ENCODE measurements at regions not wholly inside any gene's neighbourhood (a gene's known extent, or its start where the extent isn't known, plus 50 kb on each side); places are given as distances from the start of the nearest gene placed in this dataset.

DNA sequence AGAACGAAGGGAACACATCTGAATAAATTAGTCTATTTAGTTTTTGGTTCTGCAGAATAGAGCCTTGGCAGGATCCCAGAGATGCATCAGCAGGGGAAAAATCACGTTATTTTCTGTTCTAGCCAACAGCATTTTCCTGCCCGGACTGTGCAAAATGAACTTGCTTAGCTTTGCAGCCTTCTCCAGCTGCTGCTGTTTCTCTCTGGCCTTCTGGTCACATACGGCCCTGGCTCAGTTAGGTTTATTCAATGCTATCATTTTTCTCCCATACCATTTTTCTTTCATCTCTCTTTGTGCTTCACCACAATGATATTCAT lies 110.4 kb upstream of the KL start:
- Histone ChIP-seq H3K27ac (ENCODE audit: low read depth in 2 of 2, low read length in 2 of 2) (no peak overlapping the region), H3K9ac (ENCODE audit: low read depth in 1 of 2, low read length in 2 of 2) (no peak overlapping the region), H3K4me3 (ENCODE audit: low read length in 2 of 2) (no peak overlapping the region), H3K27me3 (ENCODE audit: control insufficient read depth in 2 of 2, insufficient read depth in 2 of 2, low read length in 2 of 2) (no peaks in the 10 kb centered on the region), H3K9me3 (ENCODE audit: control insufficient read depth in 2 of 2, low read length in 2 of 2) (no peaks in the 10 kb centered on the region), H3K4me1 (ENCODE audit: control insufficient read depth in 2 of 2, insufficient read depth in 2 of 2, low read length in 2 of 2) (no peaks in the 10 kb centered on the region), H3K36me3 (ENCODE audit: control insufficient read depth in 2 of 2, insufficient read depth in 2 of 2, low read length in 2 of 2) (no peaks in the 10 kb centered on the region)

DNA sequence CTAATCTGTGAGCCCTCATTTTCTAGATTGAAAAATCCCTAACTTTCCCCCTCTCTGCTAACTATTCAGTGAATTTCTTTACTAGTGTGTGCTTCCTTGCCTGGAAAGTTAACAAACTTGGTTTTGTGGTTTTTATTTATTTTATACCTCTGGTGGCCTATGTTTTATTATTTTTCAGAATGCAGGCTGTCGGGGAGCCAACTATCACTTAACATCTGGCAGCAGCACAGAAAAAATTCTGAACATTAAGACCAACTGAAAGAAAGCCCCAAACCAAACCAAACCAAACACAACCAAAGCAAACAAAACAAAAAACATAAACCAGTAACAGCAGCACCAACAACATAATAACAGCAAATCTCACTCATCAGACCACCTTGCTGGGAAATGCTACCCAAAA lies 109.0 kb upstream of the KL start:
- H3K9me3 ChIP-seq (ENCODE audit: control insufficient read depth in 2 of 2, low read length in 2 of 2): no peaks in the 10 kb centered on the region
- H3K9ac ChIP-seq (ENCODE audit: low read depth in 1 of 2, low read length in 2 of 2): no peak overlapping the region
- no peak overlapping the region for H3K4me3 ChIP-seq (ENCODE audit: low read length in 2 of 2)
- no peaks in the 10 kb centered on the region for H3K4me1 ChIP-seq (ENCODE audit: control insufficient read depth in 2 of 2, insufficient read depth in 2 of 2, low read length in 2 of 2)
- H3K27ac ChIP-seq (ENCODE audit: low read depth in 2 of 2, low read length in 2 of 2): no peak overlapping the region
- H3K36me3 ChIP-seq (ENCODE audit: control insufficient read depth in 2 of 2, insufficient read depth in 2 of 2, low read length in 2 of 2): no peaks in the 10 kb centered on the region
- no peaks in the 10 kb centered on the region for H3K27me3 ChIP-seq (ENCODE audit: control insufficient read depth in 2 of 2, insufficient read depth in 2 of 2, low read length in 2 of 2)

DNA sequence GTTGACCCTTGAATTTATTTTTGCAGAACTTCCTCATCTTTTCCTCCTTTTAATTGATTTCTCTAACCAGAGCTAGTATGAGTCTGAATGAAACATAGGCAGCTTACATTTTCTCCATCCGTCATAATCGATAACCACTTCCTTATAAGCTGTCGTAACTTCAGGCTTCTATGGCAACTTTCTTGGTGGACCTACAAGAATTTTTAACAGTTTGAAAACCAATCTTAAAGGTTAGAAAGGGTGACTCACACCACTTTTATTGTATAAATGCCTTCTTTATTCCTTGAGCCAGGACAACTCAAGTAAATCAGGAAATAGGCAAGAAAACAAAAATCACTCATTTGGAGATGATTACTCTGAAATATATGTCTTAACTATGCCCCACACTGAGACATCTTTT lies 105.7 kb upstream of the KL start:
- Histone ChIP-seq H3K9ac (ENCODE audit: low read depth in 1 of 2, low read length in 2 of 2) (no peak overlapping the region), H3K4me1 (ENCODE audit: control insufficient read depth in 2 of 2, insufficient read depth in 2 of 2, low read length in 2 of 2) (no peaks in the 10 kb centered on the region), H3K27me3 (ENCODE audit: control insufficient read depth in 2 of 2, insufficient read depth in 2 of 2, low read length in 2 of 2) (no peaks in the 10 kb centered on the region), H3K9me3 (ENCODE audit: control insufficient read depth in 2 of 2, low read length in 2 of 2) (no peaks in the 10 kb centered on the region), H3K4me3 (ENCODE audit: low read length in 2 of 2) (no peak overlapping the region), H3K27ac (ENCODE audit: low read depth in 2 of 2, low read length in 2 of 2) (no peak overlapping the region), H3K36me3 (ENCODE audit: control insufficient read depth in 2 of 2, insufficient read depth in 2 of 2, low read length in 2 of 2) (no peaks in the 10 kb centered on the region)

DNA sequence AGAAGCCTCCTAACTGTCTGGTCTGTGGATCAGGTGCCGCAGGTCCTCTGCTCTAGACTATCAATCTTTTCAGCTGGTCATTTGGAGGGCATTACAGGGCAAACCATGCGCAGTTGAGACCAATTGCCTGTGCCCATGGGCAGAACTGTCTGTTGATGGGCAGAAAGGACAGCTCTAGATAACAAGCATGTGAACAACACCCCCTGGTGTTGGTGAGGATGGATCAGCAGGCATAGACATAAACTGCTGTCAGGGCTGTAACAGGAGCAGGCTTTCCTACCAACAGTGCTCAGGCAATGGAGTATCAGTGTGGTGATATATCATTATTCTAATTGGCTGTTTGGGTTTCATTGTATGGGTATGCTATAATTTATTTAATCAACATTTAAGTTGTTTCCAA lies 104.7 kb upstream of the KL start:
- Histone ChIP-seq H3K27ac (ENCODE audit: low read depth in 2 of 2, low read length in 2 of 2) (no peak overlapping the region), H3K4me1 (ENCODE audit: control insufficient read depth in 2 of 2, insufficient read depth in 2 of 2, low read length in 2 of 2) (no peaks in the 10 kb centered on the region), H3K9ac (ENCODE audit: low read depth in 1 of 2, low read length in 2 of 2) (no peak overlapping the region), H3K27me3 (ENCODE audit: control insufficient read depth in 2 of 2, insufficient read depth in 2 of 2, low read length in 2 of 2) (no peaks in the 10 kb centered on the region), H3K4me3 (ENCODE audit: low read length in 2 of 2) (no peak overlapping the region), H3K36me3 (ENCODE audit: control insufficient read depth in 2 of 2, insufficient read depth in 2 of 2, low read length in 2 of 2) (no peaks in the 10 kb centered on the region), H3K9me3 (ENCODE audit: control insufficient read depth in 2 of 2, low read length in 2 of 2) (no peaks in the 10 kb centered on the region)

DNA sequence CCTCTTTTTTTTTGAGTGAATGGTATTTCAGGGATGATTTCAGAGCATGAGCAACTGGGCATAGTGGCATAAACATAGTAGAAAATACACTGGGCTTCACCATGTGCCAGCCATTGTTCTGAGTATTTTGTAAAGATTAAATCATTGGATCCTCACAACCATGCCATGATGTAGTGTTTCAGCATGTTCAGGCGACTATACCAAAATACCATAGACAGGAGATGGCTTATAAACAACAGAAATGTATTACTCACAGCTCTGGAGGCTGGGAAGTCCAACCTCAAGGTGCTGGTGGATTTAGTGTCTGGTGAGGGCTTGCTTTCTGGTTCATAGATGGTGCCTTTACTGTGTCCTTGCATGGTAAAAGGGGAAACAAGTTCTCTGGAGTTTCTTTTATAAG lies 101.5 kb upstream of the KL start:
- no peaks in the 10 kb centered on the region for H3K4me1 ChIP-seq (ENCODE audit: control insufficient read depth in 2 of 2, insufficient read depth in 2 of 2, low read length in 2 of 2)
- no peak overlapping the region for H3K4me3 ChIP-seq (ENCODE audit: low read length in 2 of 2)
- no peak overlapping the region for H3K27ac ChIP-seq (ENCODE audit: low read depth in 2 of 2, low read length in 2 of 2)
- no peaks in the 10 kb centered on the region for H3K27me3 ChIP-seq (ENCODE audit: control insufficient read depth in 2 of 2, insufficient read depth in 2 of 2, low read length in 2 of 2)
- H3K36me3 ChIP-seq (ENCODE audit: control insufficient read depth in 2 of 2, insufficient read depth in 2 of 2, low read length in 2 of 2): no peaks in the 10 kb centered on the region
- H3K9ac ChIP-seq (ENCODE audit: low read depth in 1 of 2, low read length in 2 of 2): no peak overlapping the region
- H3K9me3 ChIP-seq (ENCODE audit: control insufficient read depth in 2 of 2, low read length in 2 of 2): no peaks in the 10 kb centered on the region

DNA sequence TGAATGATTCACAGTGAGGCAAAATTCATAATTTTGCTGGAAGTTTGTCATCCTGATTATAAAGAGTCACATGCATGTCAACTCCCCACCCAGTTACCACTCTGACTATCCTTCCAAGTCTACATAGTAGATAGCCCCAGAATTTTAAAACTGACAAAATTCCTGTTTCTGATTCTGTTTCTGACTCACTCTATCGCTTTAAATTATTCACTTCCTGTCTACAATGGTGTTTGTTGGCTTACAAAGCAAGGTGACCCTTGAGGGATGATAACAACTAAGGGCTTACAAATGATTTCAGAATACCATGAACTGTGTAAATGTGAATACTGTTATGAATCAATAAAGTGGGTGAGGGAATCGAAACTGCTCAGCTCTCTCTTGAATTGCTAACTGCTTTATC lies 98.7 kb upstream of the KL start:
- Histone ChIP-seq H3K9me3 (ENCODE audit: control insufficient read depth in 2 of 2, low read length in 2 of 2) (no peaks in the 10 kb centered on the region), H3K27me3 (ENCODE audit: control insufficient read depth in 2 of 2, insufficient read depth in 2 of 2, low read length in 2 of 2) (no peaks in the 10 kb centered on the region), H3K36me3 (ENCODE audit: control insufficient read depth in 2 of 2, insufficient read depth in 2 of 2, low read length in 2 of 2) (no peaks in the 10 kb centered on the region), H3K4me1 (ENCODE audit: control insufficient read depth in 2 of 2, insufficient read depth in 2 of 2, low read length in 2 of 2) (no peaks in the 10 kb centered on the region), H3K4me3 (ENCODE audit: low read length in 2 of 2) (no peak overlapping the region), H3K9ac (ENCODE audit: low read depth in 1 of 2, low read length in 2 of 2) (no peak overlapping the region), H3K27ac (ENCODE audit: low read depth in 2 of 2, low read length in 2 of 2) (no peak overlapping the region)

DNA sequence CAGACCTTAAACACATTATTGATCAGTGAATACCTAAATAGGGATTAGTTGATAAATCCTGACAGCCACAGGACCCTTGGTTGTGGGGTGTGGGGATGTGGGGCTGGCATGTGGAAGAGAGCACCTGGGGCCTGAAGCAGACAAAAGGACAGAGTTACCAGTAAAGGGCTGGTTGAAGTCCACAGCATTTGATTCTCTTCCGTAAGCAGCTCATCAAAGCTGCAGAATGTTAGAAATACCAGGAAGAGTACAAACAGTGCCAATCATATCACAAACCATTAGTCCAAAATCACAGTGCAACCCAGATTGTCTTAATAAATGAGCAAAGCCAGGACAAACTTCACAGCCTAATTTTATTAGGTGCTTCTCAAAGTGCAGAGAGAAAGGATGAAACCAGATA lies 92.5 kb upstream of the KL start:
- H3K36me3 ChIP-seq (ENCODE audit: control insufficient read depth in 2 of 2, insufficient read depth in 2 of 2, low read length in 2 of 2): no peaks in the 10 kb centered on the region
- H3K9me3 ChIP-seq (ENCODE audit: control insufficient read depth in 2 of 2, low read length in 2 of 2): no peaks in the 10 kb centered on the region
- H3K27ac ChIP-seq (ENCODE audit: low read depth in 2 of 2, low read length in 2 of 2): no peak overlapping the region
- H3K4me3 ChIP-seq (ENCODE audit: low read length in 2 of 2): no peak overlapping the region
- no peaks in the 10 kb centered on the region for H3K4me1 ChIP-seq (ENCODE audit: control insufficient read depth in 2 of 2, insufficient read depth in 2 of 2, low read length in 2 of 2)
- no peaks in the 10 kb centered on the region for H3K27me3 ChIP-seq (ENCODE audit: control insufficient read depth in 2 of 2, insufficient read depth in 2 of 2, low read length in 2 of 2)
- H3K9ac ChIP-seq (ENCODE audit: low read depth in 1 of 2, low read length in 2 of 2): no peak overlapping the region

DNA sequence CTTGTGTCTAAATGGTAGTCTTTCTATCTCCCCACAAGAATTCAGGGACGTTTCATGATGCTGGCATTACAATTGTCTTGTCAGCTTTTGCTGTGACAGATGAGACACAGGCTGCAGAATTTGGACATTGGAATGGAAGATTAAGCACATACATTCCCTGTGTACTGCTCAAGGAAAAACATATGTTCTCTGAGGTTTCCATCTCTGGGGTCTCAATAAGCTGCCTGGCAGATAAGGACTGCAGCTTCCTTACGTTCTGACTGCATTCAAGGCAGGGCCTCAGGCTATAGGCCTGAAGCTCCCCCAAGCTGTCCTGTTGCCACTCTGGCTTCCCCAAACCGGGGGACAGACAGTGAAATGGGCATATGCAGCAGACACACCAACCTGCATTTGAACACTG lies 91.3 kb upstream of the KL start:
- H3K4me1 ChIP-seq (ENCODE audit: control insufficient read depth in 2 of 2, insufficient read depth in 2 of 2, low read length in 2 of 2): no peaks in the 10 kb centered on the region

DNA sequence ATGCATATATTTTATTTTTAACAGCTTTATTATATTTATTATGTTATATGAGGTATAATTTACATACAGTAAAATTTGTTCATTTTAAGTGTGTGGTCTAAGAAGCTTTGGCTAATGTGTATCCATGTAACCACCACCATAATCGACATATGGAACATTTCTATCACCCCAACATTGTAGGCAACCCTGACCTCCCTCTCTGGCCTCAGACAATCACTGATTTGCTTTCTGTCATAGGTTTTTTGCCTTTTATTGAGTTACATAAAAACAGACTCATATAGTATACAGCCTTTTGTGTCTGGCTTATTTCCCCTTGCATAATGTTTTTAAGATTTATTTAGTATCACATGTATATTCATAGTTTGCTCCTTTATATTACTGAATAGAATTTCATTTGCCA lies 90.7 kb upstream of the KL start:
- Histone ChIP-seq H3K9me3 (ENCODE audit: control insufficient read depth in 2 of 2, low read length in 2 of 2) (no peaks in the 10 kb centered on the region), H3K9ac (ENCODE audit: low read depth in 1 of 2, low read length in 2 of 2) (no peak overlapping the region), H3K27ac (ENCODE audit: low read depth in 2 of 2, low read length in 2 of 2) (no peak overlapping the region), H3K4me3 (ENCODE audit: low read length in 2 of 2) (no peak overlapping the region), H3K4me1 (ENCODE audit: control insufficient read depth in 2 of 2, insufficient read depth in 2 of 2, low read length in 2 of 2) (no peaks in the 10 kb centered on the region), H3K27me3 (ENCODE audit: control insufficient read depth in 2 of 2, insufficient read depth in 2 of 2, low read length in 2 of 2) (no peaks in the 10 kb centered on the region), H3K36me3 (ENCODE audit: control insufficient read depth in 2 of 2, insufficient read depth in 2 of 2, low read length in 2 of 2) (no peaks in the 10 kb centered on the region)

More for the DNA sequence above, 91.3 kb upstream of the KL start:
- H3K36me3 ChIP-seq (ENCODE audit: control insufficient read depth in 2 of 2, insufficient read depth in 2 of 2, low read length in 2 of 2): no peaks in the 10 kb centered on the region
- no peak overlapping the region for H3K9ac ChIP-seq (ENCODE audit: low read depth in 1 of 2, low read length in 2 of 2)
- no peaks in the 10 kb centered on the region for H3K27me3 ChIP-seq (ENCODE audit: control insufficient read depth in 2 of 2, insufficient read depth in 2 of 2, low read length in 2 of 2)
- H3K27ac ChIP-seq (ENCODE audit: low read depth in 2 of 2, low read length in 2 of 2): no peak overlapping the region
- no peaks in the 10 kb centered on the region for H3K9me3 ChIP-seq (ENCODE audit: control insufficient read depth in 2 of 2, low read length in 2 of 2)
- H3K4me3 ChIP-seq (ENCODE audit: low read length in 2 of 2): no peak overlapping the region

DNA sequence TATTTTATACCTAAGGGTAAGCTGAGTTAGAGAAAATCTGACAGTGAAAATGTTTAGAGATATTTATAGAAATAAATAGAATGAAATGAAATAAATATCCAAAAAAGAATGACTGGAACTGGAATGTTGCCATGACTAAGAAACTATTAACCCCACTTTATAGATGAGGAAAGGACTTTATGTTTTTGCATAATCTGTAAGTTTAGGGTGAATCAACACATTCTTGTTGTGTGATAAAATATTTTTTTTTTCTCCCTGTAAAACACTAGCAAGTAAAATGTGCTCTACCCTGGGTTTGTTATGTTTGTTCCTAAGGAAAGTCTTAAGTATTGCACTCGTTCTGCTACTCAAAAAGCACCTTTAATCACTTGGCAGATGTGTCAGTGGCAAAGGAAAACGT lies 83.8 kb upstream of the KL start:
- H3K36me3 ChIP-seq (ENCODE audit: control insufficient read depth in 2 of 2, insufficient read depth in 2 of 2, low read length in 2 of 2): no peaks in the 10 kb centered on the region
- no peaks in the 10 kb centered on the region for H3K4me1 ChIP-seq (ENCODE audit: control insufficient read depth in 2 of 2, insufficient read depth in 2 of 2, low read length in 2 of 2)
- no peak overlapping the region for H3K4me3 ChIP-seq (ENCODE audit: low read length in 2 of 2)
- no peaks in the 10 kb centered on the region for H3K9me3 ChIP-seq (ENCODE audit: control insufficient read depth in 2 of 2, low read length in 2 of 2)
- no peak overlapping the region for H3K27ac ChIP-seq (ENCODE audit: low read depth in 2 of 2, low read length in 2 of 2)
- no peaks in the 10 kb centered on the region for H3K27me3 ChIP-seq (ENCODE audit: control insufficient read depth in 2 of 2, insufficient read depth in 2 of 2, low read length in 2 of 2)
- H3K9ac ChIP-seq (ENCODE audit: low read depth in 1 of 2, low read length in 2 of 2): no peak overlapping the region

DNA sequence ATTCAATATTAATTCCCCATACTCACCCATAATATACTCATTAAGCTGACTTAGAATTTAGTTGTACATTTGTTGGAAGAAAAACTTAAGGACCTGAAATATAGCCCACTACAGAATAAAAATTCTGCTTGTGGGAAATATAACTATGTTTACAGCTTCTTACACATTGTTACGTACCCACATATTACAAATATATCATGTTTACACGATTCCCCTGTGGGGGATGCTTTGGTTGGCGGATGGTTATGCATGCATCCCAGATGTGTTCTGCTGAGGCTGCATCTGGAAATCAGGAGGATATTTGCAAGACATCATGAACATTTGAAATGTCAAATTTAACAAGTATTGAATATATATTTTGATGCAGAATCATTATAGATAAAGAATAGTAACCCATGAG lies 79.5 kb upstream of the KL start:
- Histone ChIP-seq H3K9ac (ENCODE audit: low read depth in 1 of 2, low read length in 2 of 2) (no peak overlapping the region), H3K27ac (ENCODE audit: low read depth in 2 of 2, low read length in 2 of 2) (no peak overlapping the region), H3K4me3 (ENCODE audit: low read length in 2 of 2) (no peak overlapping the region), H3K4me1 (ENCODE audit: control insufficient read depth in 2 of 2, insufficient read depth in 2 of 2, low read length in 2 of 2) (no peaks in the 10 kb centered on the region), H3K36me3 (ENCODE audit: control insufficient read depth in 2 of 2, insufficient read depth in 2 of 2, low read length in 2 of 2) (no peaks in the 10 kb centered on the region), H3K9me3 (ENCODE audit: control insufficient read depth in 2 of 2, low read length in 2 of 2) (no peaks in the 10 kb centered on the region), H3K27me3 (ENCODE audit: control insufficient read depth in 2 of 2, insufficient read depth in 2 of 2, low read length in 2 of 2) (no peaks in the 10 kb centered on the region)
